Myocyte (in vitro differentiated cells): ENCODE measurements at regions not wholly inside any gene's neighbourhood (a gene's known extent, or its start where the extent isn't known, plus 50 kb on each side); places are given as distances from the start of the nearest gene placed in this dataset.

ENCODE experiments used
- DNase-seq: peaks from one replicate; pipeline ENCODE4 v3.0.0-alpha.2; 2012; ENCODE audit warnings: low read depth

GRCh38 chr1:9419369-9420041 is 119.8 kb upstream of the SLC25A33 start:
- no peak for DNase-seq

DNA sequence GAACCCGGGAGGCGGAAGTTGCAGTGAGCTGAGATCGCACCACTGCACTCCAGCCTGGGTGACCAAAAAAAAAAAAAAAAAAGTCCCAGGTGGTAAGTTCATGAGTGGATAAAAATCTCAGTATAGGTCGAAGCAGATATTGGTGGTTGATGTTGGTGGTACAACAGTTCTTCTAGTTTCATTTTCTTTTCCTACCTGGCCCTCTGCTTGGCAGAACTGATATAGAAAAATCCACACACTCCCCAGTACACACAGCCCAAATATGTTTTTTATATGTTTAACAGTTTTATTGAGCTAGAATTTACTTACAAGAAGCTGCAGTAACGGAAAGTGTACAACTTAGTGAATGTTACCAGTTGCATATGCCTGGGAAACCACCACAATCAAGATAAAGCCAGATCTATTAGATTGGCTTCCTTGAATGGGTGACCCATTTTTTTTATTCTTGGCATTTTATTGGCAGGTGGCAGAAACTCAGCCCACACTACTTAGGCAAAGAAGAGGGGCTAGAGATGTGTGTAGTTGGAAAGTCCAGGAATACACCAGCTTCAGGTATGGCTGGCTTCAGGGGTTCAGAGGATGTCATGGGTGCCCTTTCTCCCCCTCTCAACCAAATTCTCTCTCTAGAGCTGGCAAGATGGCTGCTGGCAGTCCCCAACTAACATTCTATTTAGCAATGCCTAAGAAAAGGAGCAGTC is 118.3 kb upstream of the SLC25A33 start:
- no peak for DNase-seq

DNA sequence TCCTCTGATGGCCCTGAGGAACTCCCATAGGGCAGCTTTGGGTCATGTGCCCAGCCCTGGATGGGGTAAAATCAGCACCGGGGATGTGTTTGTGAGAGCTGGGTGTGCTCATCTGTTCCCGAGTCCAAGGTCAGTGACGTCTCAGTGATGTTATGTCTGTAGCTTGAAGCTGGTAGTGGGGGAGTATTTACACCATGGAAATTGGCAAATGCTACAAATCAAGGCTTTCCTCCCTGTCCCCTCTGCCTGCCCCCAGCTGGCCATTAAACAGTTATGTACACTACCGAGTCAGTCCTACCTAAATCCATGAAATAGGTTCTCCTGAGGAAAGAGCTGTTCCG is 117.8 kb upstream of the SLC25A33 start:
- DNase-seq: no peak

- DNase-seq: no peak
Measured at GRCh38 chr1:9422321-9422720, 116.9 kb upstream of the SLC25A33 start.

DNA sequence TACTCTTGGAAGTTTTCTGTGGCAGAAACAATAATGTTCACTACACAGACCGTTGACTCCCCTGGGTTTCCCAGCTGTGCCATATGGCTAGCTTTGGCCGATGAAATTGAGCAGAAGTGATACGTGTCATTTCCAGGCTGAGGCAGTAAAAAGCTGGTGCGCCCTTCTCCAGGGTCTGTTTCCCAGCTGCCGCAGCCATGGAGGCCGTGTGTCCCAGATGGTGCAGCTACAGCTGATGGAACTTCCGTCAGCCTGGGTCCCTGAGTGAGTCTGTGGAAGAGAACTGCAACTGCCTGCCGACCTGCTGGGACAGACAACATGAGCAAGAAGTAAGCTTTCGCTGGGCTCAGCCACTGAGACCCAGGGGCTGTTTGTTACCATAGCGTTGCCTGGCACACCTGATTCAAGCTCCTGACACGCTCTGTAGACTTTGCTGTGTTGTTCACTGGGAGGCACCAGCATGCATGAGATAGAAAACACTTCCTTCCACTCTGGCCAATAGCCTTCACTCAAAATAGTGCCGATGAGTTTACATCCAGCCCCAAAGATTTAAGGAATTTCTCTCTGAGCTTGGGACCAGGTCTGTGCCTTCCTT is 116.3 kb upstream of the SLC25A33 start:
- DNase-seq: no peak

DNA sequence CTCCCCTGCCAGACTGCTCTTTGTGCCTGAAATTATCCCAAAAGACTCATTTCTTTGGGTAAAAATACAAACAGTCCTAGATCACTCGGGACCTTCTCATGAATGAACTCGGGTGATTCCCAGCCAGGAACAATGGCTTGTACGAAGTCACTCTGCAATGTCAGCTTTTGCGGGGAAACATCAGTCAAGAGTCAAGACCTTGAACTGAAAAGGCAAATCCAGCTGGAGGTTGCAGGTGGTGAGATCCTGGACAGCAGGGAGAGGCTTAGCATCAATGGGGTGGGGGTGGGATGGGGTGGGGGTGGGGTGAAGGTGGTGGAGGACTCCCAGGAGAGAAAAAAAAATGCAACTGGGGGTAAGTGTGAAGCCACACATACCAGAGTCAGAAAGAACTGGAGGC is 115.0 kb upstream of the SLC25A33 start:
- DNase-seq: no peak

GRCh38 chr1:9425859-9426258 is 113.4 kb upstream of the SLC25A33 start:
- DNase-seq: no peak

- no peak for DNase-seq
Measured at GRCh38 chr1:9426291-9426711, 113.0 kb upstream of the SLC25A33 start.

DNA sequence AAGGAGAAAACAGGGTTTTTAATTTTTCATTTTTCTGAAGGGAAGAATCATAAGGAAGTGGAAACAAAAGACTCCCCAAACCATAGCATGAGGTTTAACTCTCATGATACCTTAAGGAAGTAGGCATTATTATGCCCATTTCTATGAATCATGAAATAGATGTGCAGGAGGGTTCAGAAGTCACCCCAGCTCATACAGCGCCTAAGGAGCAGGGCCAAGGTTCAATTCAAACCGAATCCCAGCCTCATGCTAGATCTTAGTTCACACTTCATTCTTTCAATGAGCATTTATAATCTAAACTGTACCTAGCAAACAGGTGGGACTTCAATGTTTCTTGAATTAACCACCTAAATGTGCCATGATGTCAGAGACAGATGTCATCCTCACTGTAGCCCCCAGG is 111.9 kb upstream of the SLC25A33 start:
- no peak for DNase-seq

DNA sequence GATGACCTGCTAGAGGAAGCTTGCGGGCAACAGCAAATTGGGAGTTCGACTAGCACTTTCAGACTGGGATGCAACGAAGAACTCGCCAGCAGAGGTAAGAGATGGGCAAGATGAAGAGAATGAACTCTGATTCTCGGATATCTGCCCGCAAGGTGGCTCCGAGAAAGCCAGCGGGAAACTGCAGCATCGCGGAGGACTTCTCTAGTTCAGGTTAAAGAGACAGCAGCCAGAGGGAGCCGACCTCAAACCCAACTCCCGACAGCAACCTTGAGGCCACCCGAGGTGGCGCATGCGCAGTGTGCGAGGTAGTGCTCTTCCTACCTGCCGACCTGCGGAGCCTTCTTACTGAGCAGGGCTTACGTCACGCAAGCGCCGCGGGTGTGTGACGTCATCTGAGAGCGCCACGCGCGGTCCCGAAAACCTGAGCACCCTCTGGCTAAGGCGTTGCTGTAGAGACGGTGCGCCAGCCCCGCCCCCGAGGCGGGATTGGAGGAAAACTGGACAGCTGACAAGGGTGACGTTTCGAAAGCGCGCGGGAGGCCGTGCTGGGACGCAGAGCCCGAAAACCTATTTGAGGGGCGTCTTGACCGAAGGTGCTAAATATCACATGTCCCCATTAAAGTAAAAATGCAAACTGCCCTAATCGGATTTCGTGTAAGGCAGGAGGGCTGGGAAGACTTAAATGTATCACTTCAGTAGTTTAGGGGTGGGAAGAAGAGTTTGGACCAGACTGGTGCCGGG is 110.5 kb upstream of the SLC25A33 start:
- peak; percentile 98 for DNase-seq

DNA sequence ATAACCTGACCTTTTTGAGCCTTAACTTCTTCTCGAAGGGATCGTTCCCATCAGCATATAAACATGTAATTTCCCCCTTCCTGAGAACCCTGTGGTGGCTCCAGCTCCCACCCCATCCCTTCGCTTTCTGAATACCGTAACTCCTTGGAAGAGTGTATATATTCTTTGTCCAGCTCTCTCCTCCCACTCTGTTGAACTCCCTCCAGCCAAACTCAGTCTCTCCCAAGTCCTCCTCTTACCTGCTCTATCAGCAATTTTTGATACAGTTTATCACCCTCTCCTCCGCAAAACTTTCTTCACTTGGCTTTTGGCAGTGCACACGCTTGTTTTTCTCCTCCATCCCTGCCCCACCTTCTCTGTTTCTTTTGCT is 109.9 kb upstream of the SLC25A33 start:
- no peak for DNase-seq

DNA sequence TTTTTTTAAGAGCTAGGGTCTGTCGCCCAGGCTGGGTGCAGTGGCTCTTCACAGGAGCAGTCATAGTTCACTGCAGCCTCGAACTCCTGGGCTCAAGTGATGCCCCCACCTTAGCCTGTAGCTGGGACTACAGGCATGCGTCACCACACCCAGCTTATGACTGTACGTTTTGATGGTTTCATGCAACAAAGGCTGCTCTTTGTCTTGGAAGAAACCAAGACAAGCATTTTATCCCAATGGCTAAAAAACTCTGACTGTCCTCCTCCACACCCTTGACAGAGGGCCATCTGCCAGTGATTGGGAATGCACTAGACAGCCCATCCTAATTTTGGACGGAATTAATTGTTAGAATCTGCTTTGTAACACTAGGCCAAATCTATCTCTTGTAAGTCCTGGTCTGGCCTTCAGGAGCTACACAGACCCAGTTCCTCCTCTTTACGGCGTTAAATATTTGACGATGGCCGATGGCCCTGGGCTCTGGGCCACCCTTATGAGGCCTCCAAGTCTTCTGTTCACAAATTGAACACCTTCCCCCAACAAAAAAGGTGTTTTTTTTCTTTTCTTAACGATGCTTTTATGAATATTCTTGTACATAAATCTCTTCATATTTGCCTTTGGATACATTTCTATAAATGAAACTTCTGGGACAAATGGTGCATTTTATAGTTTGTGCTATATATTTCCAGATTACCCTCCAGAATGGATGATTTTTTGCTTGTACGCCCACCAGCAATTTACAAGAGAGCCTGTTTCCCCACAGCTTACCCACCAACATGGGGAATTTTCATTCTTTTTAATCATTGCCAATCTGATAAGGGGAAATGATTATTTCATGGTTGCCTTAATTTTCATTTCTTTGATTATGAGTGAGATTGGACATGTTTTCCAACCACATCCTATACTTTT is 104.8 kb upstream of the SLC25A33 start:
- no peak for DNase-seq

GRCh38 chr1:9435153-9435636 is 104.1 kb upstream of the SLC25A33 start:
- no peak for DNase-seq

DNA sequence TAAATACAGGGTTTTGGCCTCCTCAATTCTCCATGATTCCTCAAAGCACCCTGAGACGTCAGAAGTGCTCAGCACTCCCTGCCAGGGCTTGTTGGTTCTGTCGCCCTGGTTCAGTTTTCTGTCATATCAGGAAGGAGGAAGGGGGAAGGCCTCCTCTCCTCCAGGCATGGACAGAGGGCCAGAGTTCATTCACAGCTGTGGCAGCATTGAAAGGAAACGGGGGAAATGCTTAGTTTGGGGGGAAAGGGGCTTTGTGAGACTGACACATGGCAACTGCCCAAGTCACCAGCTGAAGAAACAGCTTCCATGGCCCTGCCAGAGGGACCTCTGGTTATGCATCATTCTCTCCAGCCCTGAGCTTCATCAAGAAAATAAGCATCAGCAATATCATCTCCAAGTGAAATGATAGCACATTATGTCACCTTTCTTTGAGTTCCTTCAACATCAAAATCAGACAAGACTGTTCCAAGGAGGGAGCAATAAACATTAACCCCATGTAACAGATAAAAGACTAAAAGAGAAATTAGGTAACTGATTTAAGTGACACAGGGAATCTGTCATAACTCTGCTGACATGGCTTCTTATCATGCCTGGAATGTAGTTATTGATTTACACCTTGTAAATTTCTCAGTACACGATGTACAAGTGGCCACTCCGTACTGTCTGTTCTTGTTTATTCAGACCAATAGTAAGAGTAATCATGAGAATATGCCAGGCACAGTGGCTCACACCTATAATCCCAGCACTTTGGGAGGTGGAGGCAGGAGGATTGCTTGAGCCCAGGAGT is 103.2 kb upstream of the SLC25A33 start:
- no peak for DNase-seq

DNA sequence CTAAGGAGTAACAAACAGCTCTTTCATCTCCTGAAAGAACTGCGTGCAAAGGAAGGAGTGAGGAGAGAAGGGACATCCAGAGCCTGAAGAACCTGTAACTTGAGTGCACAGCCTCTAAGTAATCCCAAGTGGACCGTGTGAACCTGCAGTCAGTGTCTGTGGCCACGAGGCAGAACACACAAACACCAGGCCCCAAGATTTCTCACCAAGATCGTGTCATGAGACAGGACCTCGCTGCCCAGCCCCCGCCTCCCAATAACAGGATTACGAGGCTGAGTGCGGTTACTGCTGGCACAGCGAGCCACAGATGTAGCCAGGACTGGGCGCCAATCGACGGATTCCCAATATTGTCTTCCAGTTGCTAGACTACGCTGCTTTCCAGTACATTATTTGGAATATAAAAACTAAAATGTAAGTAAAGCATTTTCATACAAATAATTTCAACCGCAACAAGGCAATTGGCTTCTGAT is 101.3 kb upstream of the SLC25A33 start:
- DNase-seq: peak; percentile 84

DNA sequence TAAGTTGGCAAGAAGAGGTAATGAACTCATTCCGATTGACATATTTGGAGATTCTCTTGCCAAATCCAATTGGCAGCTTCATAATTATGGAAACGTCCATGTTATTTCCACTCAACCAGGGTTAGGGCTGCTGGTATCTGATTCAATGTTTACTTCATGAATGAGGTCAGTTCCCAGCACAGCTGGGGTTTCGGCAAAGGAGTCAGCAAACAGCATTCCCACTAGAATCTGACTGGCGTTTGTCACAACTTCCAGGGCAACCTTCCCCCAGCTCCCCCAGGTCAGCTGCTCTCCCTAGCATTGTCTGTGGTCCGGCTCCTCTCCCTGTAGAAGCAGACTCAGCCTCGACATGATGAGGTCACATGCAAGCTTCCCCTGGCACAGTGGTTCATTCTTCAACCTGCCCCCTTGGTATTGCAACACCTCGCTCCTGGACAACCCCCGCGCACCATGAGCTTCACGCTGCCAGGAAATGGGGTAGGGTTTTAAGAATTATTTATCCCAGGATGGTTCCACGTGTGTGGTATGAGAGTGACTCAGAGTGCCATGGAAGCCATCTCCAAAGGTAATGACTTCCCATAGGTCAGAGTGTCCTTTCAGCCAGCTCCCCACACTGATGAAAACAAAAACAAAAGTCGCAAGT is 100.7 kb upstream of the SLC25A33 start:
- peak; percentile 95 for DNase-seq

DNA sequence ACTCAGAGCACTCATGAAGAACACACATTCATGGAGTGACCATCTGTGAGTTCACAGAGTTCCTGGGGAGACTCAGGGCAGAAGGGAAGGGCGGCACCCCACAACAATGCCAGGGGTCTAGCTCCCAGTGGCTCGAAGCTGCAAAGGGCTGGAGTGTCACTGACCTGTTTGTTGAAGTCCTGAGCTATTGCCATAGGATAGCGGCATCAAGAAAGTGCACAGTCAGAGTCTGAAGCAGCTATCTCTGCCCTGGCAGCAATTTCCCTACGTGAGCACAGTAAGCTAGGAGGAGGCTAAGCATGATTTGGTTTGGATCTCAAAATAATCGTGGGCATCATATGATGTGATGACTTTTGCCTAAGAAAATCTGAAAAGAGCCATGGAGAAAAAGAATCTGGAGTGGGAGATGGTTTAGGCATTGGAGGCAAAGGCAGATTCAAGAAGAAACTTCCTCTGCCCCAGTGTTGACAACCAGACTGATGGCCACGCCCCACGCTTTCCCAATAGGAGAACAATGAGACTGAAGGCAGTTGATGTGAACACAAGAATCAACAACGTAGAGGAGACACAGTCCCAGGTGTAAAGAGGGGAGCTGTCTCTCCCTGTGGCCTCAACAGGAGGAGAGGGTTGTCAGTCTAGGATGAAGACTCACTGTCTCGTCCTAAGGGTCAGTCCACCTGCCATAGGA is 100.0 kb upstream of the SLC25A33 start:
- DNase-seq: no peak

DNA sequence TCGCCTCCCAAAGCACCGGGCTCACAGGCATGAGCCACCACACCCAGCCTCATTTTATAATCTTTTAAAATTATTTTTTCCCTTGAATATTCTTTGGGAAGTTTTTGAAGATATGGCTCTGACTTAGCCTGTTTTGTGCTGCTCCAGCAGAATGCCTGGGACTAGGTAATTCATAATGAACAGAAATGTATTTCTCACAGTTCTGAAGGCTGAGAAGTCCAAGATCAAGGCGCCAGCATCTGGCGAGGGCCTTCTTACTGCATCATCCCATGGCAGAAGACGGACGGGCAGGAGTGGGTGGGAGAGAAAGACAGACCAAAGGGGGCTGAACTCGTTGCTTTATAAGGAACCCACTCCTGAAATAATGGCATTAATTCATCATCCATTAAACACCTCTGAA is 99.0 kb upstream of the SLC25A33 start:
- DNase-seq: no peak

GRCh38 chr1:9440763-9441194 is 98.5 kb upstream of the SLC25A33 start:
- DNase-seq: peak; percentile 57
